SK-N-MC (cell line): ENCODE measurements at regions not wholly inside any gene's neighbourhood (a gene's known extent, or its start where the extent isn't known, plus 50 kb on each side); places are given as distances from the start of the nearest gene placed in this dataset.

Source experiments
- EZH2 ChIP-seq: fragments of 200-600 bp; sonication (generic); IDR thresholded peaks from one replicate; pipeline ENCODE4 v1.6.1; 2017; ENCODE audit warnings: antibody characterized with exemption
- FOXP2 ChIP-seq: optimal IDR thresholded peaks from 2 replicates; pipeline ENCODE3; 2011; ENCODE audit warnings: mild to moderate bottlenecking, moderate library complexity; ENCODE audit not compliant: insufficient read depth; ENCODE audit errors: extremely low read length, control extremely low read depth
- POLR2AphosphoS5 ChIP-seq: IDR thresholded peaks from 2 replicates; pipeline ENCODE4 v1.6.1; 2012; ENCODE audit warnings: mild to moderate bottlenecking, low read depth, low read length, borderline replicate concordance

GRCh38 chr14:44653641-44654040, 146.6 kb upstream of the FSCB start:
- TF ChIP-seq EZH2 (no peak), POLR2AphosphoS5 (no peak), FOXP2 (no peak)
